Neural cell (in vitro differentiated cells): ENCODE measurements at regions not wholly inside any gene's neighbourhood (a gene's known extent, or its start where the extent isn't known, plus 50 kb on each side); places are given as distances from the start of the nearest gene placed in this dataset.
"Not testable (repeated sequence)": the region's sequence is repeated elsewhere in the genome, so short reads cannot be mapped to it uniquely, and the experiment has no call there.

Source experiments
- CTCF ChIP-seq: fragments of 450-650 bp; IDR thresholded peaks from 2 replicates; pipeline ENCODE4 v1.5.1; 2014; ENCODE audit warnings: antibody characterized with exemption, mild to moderate bottlenecking, moderate library complexity; ENCODE audit not compliant: poor library complexity, severe bottlenecking
- EP300 ChIP-seq: fragments of 450-650 bp; conservative IDR thresholded peaks from 2 replicates; pipeline ENCODE4 v1.6.1; 2014; ENCODE audit warnings: antibody characterized with exemption, mild to moderate bottlenecking, moderate library complexity; ENCODE audit not compliant: poor library complexity, severe bottlenecking
- EZH2 ChIP-seq: fragments of 200-600, 300-800 bp; shearing (Covaris generic), sonication (generic); IDR thresholded peaks from 2 replicates; pipeline ENCODE4 v1.6.1; 2014; ENCODE audit warnings: antibody characterized with exemption, low read length, borderline replicate concordance, mild to moderate bottlenecking; ENCODE audit not compliant: insufficient read depth, poor library complexity, severe bottlenecking
- POLR2AphosphoS5 ChIP-seq: IDR thresholded peaks from 2 replicates; pipeline ENCODE4 v1.6.1; 2012
- RAD21 ChIP-seq: fragments of 450-650 bp; conservative IDR thresholded peaks from 2 replicates; pipeline ENCODE4 v1.6.1; 2014; ENCODE audit warnings: antibody characterized with exemption, mild to moderate bottlenecking, moderate library complexity
- SMC3 ChIP-seq: fragments of 450-650 bp; conservative IDR thresholded peaks from 2 replicates; pipeline ENCODE4 v1.6.1; 2014; ENCODE audit warnings: antibody characterized with exemption, mild to moderate bottlenecking, moderate library complexity; ENCODE audit not compliant: poor library complexity
- TAF1 ChIP-seq: IDR thresholded peaks from 2 replicates; pipeline ENCODE4 v1.6.1; 2012; ENCODE audit warnings: low read depth
- TF ChIP-seq, protein P1 (sequence below): IDR thresholded peaks from 2 replicates; pipeline ENCODE4 v1.6.1; 2012; ENCODE audit warnings: borderline replicate concordance

GRCh38 chr4:189155083-189155482 is 785.6 kb upstream of the FRG1 start:
- TF ChIP-seq EP300, CTCF, POLR2AphosphoS5, TAF1, EZH2, SMC3, RAD21: not testable (repeated sequence)
- TF ChIP-seq, protein P1, sequence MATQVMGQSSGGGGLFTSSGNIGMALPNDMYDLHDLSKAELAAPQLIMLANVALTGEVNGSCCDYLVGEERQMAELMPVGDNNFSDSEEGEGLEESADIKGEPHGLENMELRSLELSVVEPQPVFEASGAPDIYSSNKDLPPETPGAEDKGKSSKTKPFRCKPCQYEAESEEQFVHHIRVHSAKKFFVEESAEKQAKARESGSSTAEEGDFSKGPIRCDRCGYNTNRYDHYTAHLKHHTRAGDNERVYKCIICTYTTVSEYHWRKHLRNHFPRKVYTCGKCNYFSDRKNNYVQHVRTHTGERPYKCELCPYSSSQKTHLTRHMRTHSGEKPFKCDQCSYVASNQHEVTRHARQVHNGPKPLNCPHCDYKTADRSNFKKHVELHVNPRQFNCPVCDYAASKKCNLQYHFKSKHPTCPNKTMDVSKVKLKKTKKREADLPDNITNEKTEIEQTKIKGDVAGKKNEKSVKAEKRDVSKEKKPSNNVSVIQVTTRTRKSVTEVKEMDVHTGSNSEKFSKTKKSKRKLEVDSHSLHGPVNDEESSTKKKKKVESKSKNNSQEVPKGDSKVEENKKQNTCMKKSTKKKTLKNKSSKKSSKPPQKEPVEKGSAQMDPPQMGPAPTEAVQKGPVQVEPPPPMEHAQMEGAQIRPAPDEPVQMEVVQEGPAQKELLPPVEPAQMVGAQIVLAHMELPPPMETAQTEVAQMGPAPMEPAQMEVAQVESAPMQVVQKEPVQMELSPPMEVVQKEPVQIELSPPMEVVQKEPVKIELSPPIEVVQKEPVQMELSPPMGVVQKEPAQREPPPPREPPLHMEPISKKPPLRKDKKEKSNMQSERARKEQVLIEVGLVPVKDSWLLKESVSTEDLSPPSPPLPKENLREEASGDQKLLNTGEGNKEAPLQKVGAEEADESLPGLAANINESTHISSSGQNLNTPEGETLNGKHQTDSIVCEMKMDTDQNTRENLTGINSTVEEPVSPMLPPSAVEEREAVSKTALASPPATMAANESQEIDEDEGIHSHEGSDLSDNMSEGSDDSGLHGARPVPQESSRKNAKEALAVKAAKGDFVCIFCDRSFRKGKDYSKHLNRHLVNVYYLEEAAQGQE, result not testable (repeated sequence)
